B cell (primary cell): ENCODE measurements at regions not wholly inside any gene's neighbourhood (a gene's known extent, or its start where the extent isn't known, plus 50 kb on each side); places are given as distances from the start of the nearest gene placed in this dataset.
"Not testable (repeated sequence)": the region's sequence is repeated elsewhere in the genome, so short reads cannot be mapped to it uniquely, and the experiment has no call there.

ENCODE experiments used
- CTCF ChIP-seq: fragments of 200-600 bp; IDR thresholded peaks from one replicate; pipeline ENCODE4 v1.8.0; 2022; ENCODE audit warnings: antibody characterized with exemption, mild to moderate bottlenecking
- EZH2 ChIP-seq: IDR thresholded peaks from 2 replicates; pipeline ENCODE4 v1.6.1; 2012; ENCODE audit warnings: borderline replicate concordance, low read depth, mild to moderate bottlenecking, moderate library complexity, low read length; ENCODE audit not compliant: insufficient read depth, poor library complexity, severe bottlenecking

GRCh38 chr6:167693478-167693877 is 133.2 kb upstream of the AFDN start:
- not testable (repeated sequence) for TF ChIP-seq CTCF, EZH2
